Esophagus squamous epithelium (tissue), 5 donors: ENCODE measurements at regions not wholly inside any gene's neighbourhood (a gene's known extent, or its start where the extent isn't known, plus 50 kb on each side); places are given as distances from the start of the nearest gene placed in this dataset.

ENCODE experiments used
- DNase-seq: peaks from one replicate; lab custom pipeline; 2025; lab: John Stamatoyannopoulos, UW
- H3K27ac ChIP-seq, 4 donors: fragments of 200-600 bp; sonication (generic); one replicate each; pipeline ENCODE4 v1.5.1; 2016 to 2019; ENCODE audit warnings: mild to moderate bottlenecking in 1 of 4
- H3K27me3 ChIP-seq, 4 donors: fragments of 200-600 bp; sonication (generic); 1 replicate in 3 of 4; 2 replicates in 1 of 4; pipeline versions ENCODE4 v1.5.1 to v1.6.0; 2017 to 2021; ENCODE audit warnings: antibody characterized with exemption in 1 of 4
- H3K36me3 ChIP-seq, 3 donors: fragments of 200-600 bp; sonication (generic); one replicate each; pipeline ENCODE4 v1.5.1; 2016 to 2019
- H3K4me1 ChIP-seq, 3 donors: fragments of 200-600 bp; sonication (generic); one replicate each; pipeline ENCODE4 v1.5.1; 2017 to 2019
- H3K4me3 ChIP-seq, 4 donors: fragments of 200-600 bp; sonication (generic); 1 replicate in 3 of 4; 2 replicates in 1 of 4; pipeline ENCODE4 v1.5.1; 2016 to 2019; ENCODE audit warnings: mild to moderate bottlenecking in 2 of 4, moderate library complexity in 1 of 4
- H3K9me3 ChIP-seq, 3 donors: fragments of 200-600 bp; sonication (generic); one replicate each; pipeline ENCODE4 v1.5.1; 2016 to 2019
- CTCF ChIP-seq, 6 experiments: fragments of 450-650 bp in 4 of 6; fragments of 200-600 bp in 2 of 6; sonication (generic) in 2 of 6; IDR thresholded peaks; one replicate each; pipeline ENCODE4 v1.5.1; 2016 to 2019; ENCODE audit warnings: antibody characterized with exemption in 6 of 6, mild to moderate bottlenecking in 4 of 6, moderate library complexity in 4 of 6
- POLR2A ChIP-seq, 4 donors: fragments of 450-650 bp; IDR thresholded peaks; one replicate each; pipeline ENCODE4 v1.6.1; 2017; ENCODE audit warnings: antibody characterized with exemption in 4 of 4, mild to moderate bottlenecking in 4 of 4, moderate library complexity in 3 of 4
- WGBS, 2 donors: methylation state at CpG; one replicate each; pipeline ENCODE4 v1.1.5; 2018; 5-methylcytosine and 5-hydroxymethylcytosine counted together
- intact Hi-C: fragments of 100-400 bp; cut with DNase I; formaldehyde crosslinking; loops from one replicate; pipeline ENCODE4 v1.15.0; 2022
- donor health status: DM: yes; HTN: yes; CAD: no.

GRCh38 chr18:22020867-22021370 is 148.5 kb upstream of the GATA6 start:
- Histone ChIP-seq H3K4me3 (no peak overlapping the region), H3K36me3 (no peaks in the 10 kb centered on the region), H3K9me3 (no peaks in the 10 kb centered on the region), H3K27ac (no peak overlapping the region), H3K4me1 (no peaks in the 10 kb centered on the region), H3K27me3 (no peaks in the 10 kb centered on the region)
- intact Hi-C loops, result no loop called here
- 71 to 76% methylated on average over 5 to 7 of the region's 7 CpGs for WGBS, 2 donors
- DNase-seq, result no peak
- TF ChIP-seq CTCF (IDR thresholded peaks at IDR 0.05) (no peak), POLR2A (IDR thresholded peaks at IDR 0.05) (no peak)

GRCh38 chr18:22021701-22022100 is 147.7 kb upstream of the GATA6 start:
- no peak overlapping the region for H3K27ac ChIP-seq

GRCh38 chr18:22024924-22025323 is 144.5 kb upstream of the GATA6 start:
- Histone ChIP-seq H3K36me3 (no peaks in the 10 kb centered on the region), H3K27me3 (peaks cover 0 to 6% (median 0%) of the 10 kb centered on the region in 4 donors), H3K4me1 (no peaks in the 10 kb centered on the region), H3K4me3 (no peak overlapping the region), H3K27ac (no peak overlapping the region), H3K9me3 (no peaks in the 10 kb centered on the region)
- no peak for DNase-seq
- 87 to 88% methylated on average over 3 of the region's 3 CpGs for WGBS, 2 donors
- intact Hi-C loops, result no loop called here
- TF ChIP-seq CTCF (IDR thresholded peaks at IDR 0.05) (no peak), POLR2A (IDR thresholded peaks at IDR 0.05) (no peak)

More at GRCh38 chr18:22021701-22022100, 147.7 kb upstream of the GATA6 start:
- TF ChIP-seq CTCF (IDR thresholded peaks at IDR 0.05) (no peak), POLR2A (IDR thresholded peaks at IDR 0.05) (no peak)
- no peaks in the 10 kb centered on the region for H3K4me1 ChIP-seq
- no peaks in the 10 kb centered on the region for H3K27me3 ChIP-seq
- intact Hi-C loops, result no loop called here
- H3K36me3 ChIP-seq, result no peaks in the 10 kb centered on the region
- H3K4me3 ChIP-seq, result no peak overlapping the region
- DNase-seq, result no peak
- H3K9me3 ChIP-seq, result no peaks in the 10 kb centered on the region
- 71 to 100% methylated on average over 2 to 6 of the region's 7 CpGs for WGBS, 2 donors

GRCh38 chr18:22026362-22026761 is 143.0 kb upstream of the GATA6 start:
- intact Hi-C loops, result no loop called here
- Histone ChIP-seq H3K27ac (no peak overlapping the region), H3K36me3 (no peaks in the 10 kb centered on the region), H3K9me3 (no peaks in the 10 kb centered on the region), H3K4me3 (no peak overlapping the region), H3K4me1 (no peaks in the 10 kb centered on the region), H3K27me3 (peaks cover 0 to 13% (median 0%) of the 10 kb centered on the region in 4 donors)
- no peak for DNase-seq
- WGBS, 2 donors, result 90 to 94% methylated on average over 2 to 6 of the region's 9 CpGs
- TF ChIP-seq POLR2A (IDR thresholded peaks at IDR 0.05) (no peak), CTCF (IDR thresholded peaks at IDR 0.05) (no peak)

GRCh38 chr18:22026889-22027288 is 142.5 kb upstream of the GATA6 start:
- no peak for DNase-seq
- H3K27me3 ChIP-seq, result peaks cover 0 to 18% (median 0%) of the 10 kb centered on the region in 4 donors
- no peaks in the 10 kb centered on the region for H3K36me3 ChIP-seq
- intact Hi-C loops, result no loop called here
- 62 to 74% methylated on average over 3 to 5 of the region's 6 CpGs for WGBS, 2 donors
- no peak overlapping the region for H3K4me3 ChIP-seq
- no peaks in the 10 kb centered on the region for H3K9me3 ChIP-seq
- no peaks in the 10 kb centered on the region for H3K4me1 ChIP-seq
- H3K27ac ChIP-seq, result no peak overlapping the region
- TF ChIP-seq CTCF (IDR thresholded peaks at IDR 0.05) (no peak), POLR2A (IDR thresholded peaks at IDR 0.05) (no peak)
